Endothelial cell of umbilical vein (primary cell): ENCODE measurements at regions not wholly inside any gene's neighbourhood (a gene's known extent, or its start where the extent isn't known, plus 50 kb on each side); places are given as distances from the start of the nearest gene placed in this dataset.

ENCODE experiments used
- BruUV-seq: library from RNA; stranded (reverse); fragments of 400-500 nt; replicated peaks from 2 replicates; lab custom pipeline; 2021; lab: Mats Ljungman, UMichigan
- CTCF ChIA-PET: fragments of 300-600, 350-600 bp; sonication (Branson Sonifier 250); formaldehyde crosslinking; loops from one replicate; lab custom pipeline; 2021; ENCODE audit warnings: antibody characterized with exemption, inconsistent platforms; lab: Charles Lee
- POLR2A ChIA-PET: fragments of 300-600, 350-600 bp; sonication (Branson Sonifier 250); formaldehyde crosslinking; loops from one replicate; lab custom pipeline; 2021; ENCODE audit warnings: antibody characterized with exemption, inconsistent platforms; lab: Charles Lee
- DNase-seq: peaks from one replicate; pipeline ENCODE4 v3.0.0-alpha.2; 2011; ENCODE audit warnings: low read depth, low spot score
- FAIRE-seq: peaks from 2 replicates; lab custom pipeline; 2011; peaks lifted over from hg19 to GRCh38; lab: Jason Lieb, UNC
- H2AFZ ChIP-seq: 2 replicates; pipeline ENCODE4 v1.6.0; 2012; ENCODE audit warnings: low read depth, low read length, control low read depth, inconsistent platforms
- H3K27ac ChIP-seq: 2 replicates; pipeline ENCODE4 v1.5.1; 2011; ENCODE audit warnings: low read depth, mild to moderate bottlenecking, control low read depth, low read length, moderate library complexity; ENCODE audit not compliant: insufficient read depth
- H3K27me3 ChIP-seq, 2 experiments: 2 replicates each; pipeline versions ENCODE4 v1.6.0 to v1.6.1; 2011; ENCODE audit warnings: low read length in 2 of 2, mixed read lengths in 1 of 2; ENCODE audit not compliant: control insufficient read depth in 2 of 2, insufficient read depth in 2 of 2
- H3K36me3 ChIP-seq, 2 experiments: 2 replicates in 1 of 2; 3 replicates in 1 of 2; pipeline ENCODE4 v1.5.1; 2011; ENCODE audit warnings: low read length in 2 of 2, mild to moderate bottlenecking in 1 of 2, moderate library complexity in 1 of 2; ENCODE audit not compliant: control insufficient read depth in 2 of 2, insufficient read depth in 2 of 2; ENCODE audit errors: extremely low read depth in 1 of 2
- H3K4me1 ChIP-seq: 3 replicates; pipeline ENCODE4 v1.5.1; 2011; ENCODE audit warnings: mild to moderate bottlenecking, low read length; ENCODE audit not compliant: control insufficient read depth, insufficient read depth; ENCODE audit errors: extremely low read depth
- H3K4me2 ChIP-seq: 2 replicates; pipeline ENCODE4 v1.6.1; 2011; ENCODE audit warnings: low read length, control low read depth, mixed read lengths; ENCODE audit not compliant: insufficient read depth
- H3K4me3 ChIP-seq, 3 experiments: fragments of 200-600 bp in 1 of 3; sonication (generic), shearing (Covaris generic) in 1 of 3; replicated peaks in 1 of 3; 2 replicates each; pipeline ENCODE4 v1.5.1; 2011 to 2016; ENCODE audit warnings: control low read depth in 3 of 3, low read length in 3 of 3, mild to moderate bottlenecking in 2 of 3, inconsistent platforms in 1 of 3, low read depth in 1 of 3, moderate library complexity in 1 of 3; ENCODE audit not compliant: insufficient read depth in 1 of 3
- H3K79me2 ChIP-seq: 2 replicates; pipeline ENCODE4 v1.6.0; 2012; ENCODE audit warnings: low read length, inconsistent platforms; ENCODE audit not compliant: control insufficient read depth, insufficient read depth
- H3K9ac ChIP-seq: replicated peaks from 2 replicates; pipeline ENCODE3; 2011; ENCODE audit warnings: low read length, control low read depth; ENCODE audit not compliant: insufficient read depth; ENCODE audit errors: extremely low read depth
- H3K9me1 ChIP-seq: replicated peaks from 3 replicates; pipeline ENCODE4 v1.6.0; 2011; ENCODE audit warnings: mild to moderate bottlenecking, low read length; ENCODE audit not compliant: control insufficient read depth, insufficient read depth; ENCODE audit errors: extremely low read depth
- H3K9me3 ChIP-seq: replicated peaks from 2 replicates; pipeline ENCODE4 v1.5.1; 2012; ENCODE audit warnings: low read length, inconsistent platforms; ENCODE audit not compliant: control insufficient read depth, insufficient read depth
- H4K20me1 ChIP-seq: replicated peaks from 2 replicates; pipeline ENCODE3; 2011; ENCODE audit warnings: mild to moderate bottlenecking, low read length; ENCODE audit not compliant: control insufficient read depth, insufficient read depth; ENCODE audit errors: extremely low read depth
- CTCF ChIP-seq, 2 donors: IDR thresholded peaks; 1 replicate in 1 of 2; 2 replicates in 1 of 2; pipeline ENCODE4 v1.5.1; 2011; ENCODE audit warnings: low read length in 2 of 2, mild to moderate bottlenecking in 2 of 2, moderate library complexity in 2 of 2, control low read depth in 1 of 2, inconsistent platforms in 1 of 2, low read depth in 1 of 2; ENCODE audit not compliant: insufficient read depth in 1 of 2; ENCODE audit errors: extremely low read depth in 1 of 2
- EZH2 ChIP-seq: IDR thresholded peaks from 2 replicates; pipeline ENCODE4 v1.6.1; 2012; ENCODE audit warnings: borderline replicate concordance, low read depth, mild to moderate bottlenecking, moderate library complexity, low read length, inconsistent platforms; ENCODE audit not compliant: severe bottlenecking
- FOS ChIP-seq: IDR thresholded peaks from 2 replicates; pipeline ENCODE4 v1.6.1; 2011; ENCODE audit warnings: mild to moderate bottlenecking, low read length, moderate library complexity, borderline replicate concordance; ENCODE audit not compliant: insufficient read depth
- GATA2 ChIP-seq: IDR thresholded peaks from 2 replicates; pipeline ENCODE4 v1.7.0; 2011; ENCODE audit warnings: low read depth, mild to moderate bottlenecking, moderate library complexity, mixed read lengths, low read length; ENCODE audit not compliant: insufficient read length, insufficient read depth
- JUN ChIP-seq: IDR thresholded peaks from 2 replicates; pipeline ENCODE4 v1.6.1; 2011; ENCODE audit warnings: borderline replicate concordance, low read depth; ENCODE audit not compliant: insufficient read length, insufficient read depth
- MAX ChIP-seq: IDR thresholded peaks from 2 replicates; pipeline ENCODE4 v1.6.1; 2011; ENCODE audit not compliant: insufficient read depth, insufficient read length
- POLR2AphosphoS5 ChIP-seq: IDR thresholded peaks from 2 replicates; pipeline ENCODE4 v1.6.1; 2012; ENCODE audit warnings: low read depth, mild to moderate bottlenecking, control low read depth, low read length, moderate library complexity; ENCODE audit not compliant: insufficient read depth
- dilution Hi-C: fragments of 300-500 bp; cut with MboI; formaldehyde crosslinking; loops from one replicate; pipeline ENCODE4 v1.15.0; 2019; ENCODE audit warnings: low sequenced_read_pairs; ENCODE audit not compliant: extremely low pct_ligation_motif_present
- intact Hi-C: fragments of 100-400 bp; cut with micrococcal nuclease; formaldehyde crosslinking; loops from one replicate; pipeline ENCODE4 v1.10.0; 2022

- H3K36me3 ChIP-seq = no peaks in the 10 kb centered on the region
These were observed 561.1 kb upstream of the CADM1 start for GRCh38 chr11:116065191-116065895.

More at GRCh38 chr11:116065191-116065895, 561.1 kb upstream of the CADM1 start:
- intact Hi-C loops (no loop called here), dilution Hi-C loops (no loop called here)
- no peak overlapping the region for H3K9ac ChIP-seq
- H3K4me3 ChIP-seq = no peak overlapping the region
- no peaks in the 10 kb centered on the region for H3K79me2 ChIP-seq
- H3K9me3 ChIP-seq = no peaks in the 10 kb centered on the region
- H3K9me1 ChIP-seq = no peaks in the 10 kb centered on the region
- H3K4me1 ChIP-seq = no peaks in the 10 kb centered on the region
- no peak overlapping the region for H3K27ac ChIP-seq
- POLR2A ChIA-PET = no interaction called here
- no peak for DNase-seq
- no TSS peak for BruUV-seq
- TF ChIP-seq JUN (no peak), MAX (no peak), EZH2 (no peak), FOS (no peak), POLR2AphosphoS5 (no peak), CTCF (IDR thresholded peaks at IDR 0.05; ENCODE audit: extremely low read depth in 1 of 2, insufficient read depth in 1 of 2, low read depth in 1 of 2, low read length in 2 of 2) (no peak), GATA2 (no peak)
- no peak overlapping the region for H3K4me2 ChIP-seq
- FAIRE-seq = no peak
- H4K20me1 ChIP-seq = no peaks in the 10 kb centered on the region
- no peaks in the 10 kb centered on the region for H3K27me3 ChIP-seq
- CTCF ChIA-PET = no interaction called here
- no peak overlapping the region for H2AFZ ChIP-seq
